ENCODE measurements at regions not wholly inside any gene's neighbourhood (a gene's known extent, or its start where the extent isn't known, plus 50 kb on each side); places are given as distances from the start of the nearest gene placed in this dataset.
"Not testable (repeated sequence)": the region's sequence is repeated elsewhere in the genome, so short reads cannot be mapped to it uniquely, and the experiment has no call there.

- H4K8ac ChIP-seq (ENCODE audit: low read depth in 2 of 2, low read length in 2 of 2); dilution Hi-C loops (cut with HindIII; ENCODE audit: low sequenced_read_pairs, unreplicated experiment); H3K4me1 ChIP-seq (ENCODE audit: control insufficient read depth, insufficient read depth, low read length); H2AK9ac ChIP-seq (replicated peaks; ENCODE audit: low read depth, low read length, poor library complexity); H4K20me1 ChIP-seq (ENCODE audit: insufficient read depth, low read length); H3K4ac ChIP-seq (ENCODE audit: low read depth, low read length); H3K4me3 ChIP-seq (ENCODE audit: insufficient read depth, low read depth, low read length); H3K9ac ChIP-seq (ENCODE audit: low read depth, low read length); in situ Hi-C loops (cut with MboI; ENCODE audit: low sequenced_read_pairs); H2BK5ac ChIP-seq (ENCODE audit: low read depth, low read length, poor library complexity, severe bottlenecking); CTCF ChIA-PET; H2BK20ac ChIP-seq (ENCODE audit: low read depth, low read length); intact Hi-C loops (cut with micrococcal nuclease); H3K79me1 ChIP-seq (ENCODE audit: low read depth in 1 of 2, low read length in 2 of 2); H3K36me3 ChIP-seq (ENCODE audit: control insufficient read depth, insufficient read depth, low read length); H3K18ac ChIP-seq (ENCODE audit: low read depth, low read length); H3K23ac ChIP-seq (ENCODE audit: low read depth, low read length); H2BK15ac ChIP-seq (ENCODE audit: low read depth, low read length); H2BK120ac ChIP-seq (ENCODE audit: low read depth, low read length); H2AK5ac ChIP-seq (ENCODE audit: low read depth, low read length); H3K4me2 ChIP-seq (ENCODE audit: low read depth, low read length); ATAC-seq (ENCODE audit: low read depth); H4K5ac ChIP-seq (ENCODE audit: low read depth, low read length); H3K14ac ChIP-seq (replicated peaks; ENCODE audit: low read depth, low read length); H4K91ac ChIP-seq (ENCODE audit: insufficient read depth, low read depth, low read length); H3K9me1 ChIP-seq (ENCODE audit: insufficient read depth, low read length); H3K27ac ChIP-seq (ENCODE audit: insufficient read depth, low read length); H3K27me3 ChIP-seq (ENCODE audit: control insufficient read depth, insufficient read depth, low read length); H3K9me3 ChIP-seq (ENCODE audit: control insufficient read depth, insufficient read depth, low read length); POLR2A ChIA-PET (ENCODE audit: unreplicated experiment); H3K56ac ChIP-seq (ENCODE audit: extremely low read depth, insufficient read depth, low read length); BruUV-seq (replicated peaks); DNase-seq; H2AFZ ChIP-seq (replicated peaks; ENCODE audit: low read length, poor library complexity): not testable (repeated sequence)
- WGBS, 2 experiments (ENCODE audit: extremely low coverage in 2 of 2, insufficient read length in 1 of 2), result 78% methylated on average over 9 of the region's 9 CpGs; no CpG with 5 or more reads in 1 of the 2 experiments
These were observed 171.4 kb upstream of the ZNF322 start for GRCh38 chr6:26830992-26831391.

GRCh38 chr6:26835707-26836106 is 176.2 kb upstream of the ZNF322 start:
- H3K9me1 ChIP-seq (ENCODE audit: insufficient read depth, low read length); H3K56ac ChIP-seq (ENCODE audit: extremely low read depth, insufficient read depth, low read length); in situ Hi-C loops (cut with MboI; ENCODE audit: low sequenced_read_pairs); H2BK120ac ChIP-seq (ENCODE audit: low read depth, low read length); DNase-seq; H3K4me3 ChIP-seq (ENCODE audit: insufficient read depth, low read depth, low read length); H3K36me3 ChIP-seq (ENCODE audit: control insufficient read depth, insufficient read depth, low read length); H3K4me1 ChIP-seq (ENCODE audit: control insufficient read depth, insufficient read depth, low read length); H2BK5ac ChIP-seq (ENCODE audit: low read depth, low read length, poor library complexity, severe bottlenecking); H3K14ac ChIP-seq (replicated peaks; ENCODE audit: low read depth, low read length); H3K79me1 ChIP-seq (ENCODE audit: low read depth in 1 of 2, low read length in 2 of 2); intact Hi-C loops (cut with micrococcal nuclease); H3K18ac ChIP-seq (ENCODE audit: low read depth, low read length); H2BK20ac ChIP-seq (ENCODE audit: low read depth, low read length); H3K27ac ChIP-seq (ENCODE audit: insufficient read depth, low read length); H3K27me3 ChIP-seq (ENCODE audit: control insufficient read depth, insufficient read depth, low read length); ATAC-seq (ENCODE audit: low read depth); H2AK9ac ChIP-seq (replicated peaks; ENCODE audit: low read depth, low read length, poor library complexity); H4K8ac ChIP-seq (ENCODE audit: low read depth in 2 of 2, low read length in 2 of 2); H3K4me2 ChIP-seq (ENCODE audit: low read depth, low read length); POLR2A ChIA-PET (ENCODE audit: unreplicated experiment); H4K91ac ChIP-seq (ENCODE audit: insufficient read depth, low read depth, low read length); H2AK5ac ChIP-seq (ENCODE audit: low read depth, low read length); H3K9ac ChIP-seq (ENCODE audit: low read depth, low read length); H3K23ac ChIP-seq (ENCODE audit: low read depth, low read length); CTCF ChIA-PET; BruUV-seq (replicated peaks); H3K9me3 ChIP-seq (ENCODE audit: control insufficient read depth, insufficient read depth, low read length); H3K4ac ChIP-seq (ENCODE audit: low read depth, low read length); H2BK15ac ChIP-seq (ENCODE audit: low read depth, low read length); H4K5ac ChIP-seq (ENCODE audit: low read depth, low read length); H2AFZ ChIP-seq (replicated peaks; ENCODE audit: low read length, poor library complexity); H4K20me1 ChIP-seq (ENCODE audit: insufficient read depth, low read length); dilution Hi-C loops (cut with HindIII; ENCODE audit: low sequenced_read_pairs, unreplicated experiment): not testable (repeated sequence)
- WGBS, 2 experiments (ENCODE audit: extremely low coverage in 2 of 2, insufficient read length in 1 of 2), result no CpG with 5 or more reads among the region's 5 CpGs

All from IMR-90 (cell line).